ENCODE measurements at regions not wholly inside any gene's neighbourhood (a gene's known extent, or its start where the extent isn't known, plus 50 kb on each side); places are given as distances from the start of the nearest gene placed in this dataset.

GRCh38 chr2:18495058-18495457, 65.4 kb downstream of the RDH14 start:
- TF ChIP-seq EZH2 (IDR thresholded peaks at IDR 0.05; ENCODE audit: borderline replicate concordance, insufficient read depth, low read depth, low read length, poor library complexity, severe bottlenecking), result no peak
- TF ChIP-seq CTCF (IDR thresholded peaks at IDR 0.05), result no peak

All from B cell (primary cell).